ENCODE measurements at regions not wholly inside any gene's neighbourhood (a gene's known extent, or its start where the extent isn't known, plus 50 kb on each side); places are given as distances from the start of the nearest gene placed in this dataset.
"Not testable (repeated sequence)": the region's sequence is repeated elsewhere in the genome, so short reads cannot be mapped to it uniquely, and the experiment has no call there.

- DNase-seq: no peak
Observed at GRCh38 chr6:115873901-115874300, 186.8 kb downstream of the FRK start.

DNA sequence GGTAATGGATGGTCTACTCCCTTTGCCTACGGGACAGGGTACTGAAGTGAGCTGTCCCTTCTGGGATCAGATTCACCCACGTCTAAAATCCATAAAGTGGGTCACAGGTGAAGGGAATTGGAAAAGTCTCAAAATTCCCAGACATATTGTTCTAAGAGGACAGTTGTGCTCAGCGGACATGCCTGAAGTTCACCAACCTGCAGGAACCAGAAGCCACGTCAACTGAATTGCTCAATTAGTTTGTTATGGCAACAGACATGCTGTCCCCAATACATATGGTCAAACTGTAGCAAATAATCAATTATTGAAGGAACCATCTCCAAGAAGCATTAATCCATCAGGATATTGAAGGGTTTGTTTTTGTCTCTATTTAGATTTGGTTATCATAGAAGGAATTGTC, 190.2 kb downstream of the FRK start:
- no peak for DNase-seq

DNA sequence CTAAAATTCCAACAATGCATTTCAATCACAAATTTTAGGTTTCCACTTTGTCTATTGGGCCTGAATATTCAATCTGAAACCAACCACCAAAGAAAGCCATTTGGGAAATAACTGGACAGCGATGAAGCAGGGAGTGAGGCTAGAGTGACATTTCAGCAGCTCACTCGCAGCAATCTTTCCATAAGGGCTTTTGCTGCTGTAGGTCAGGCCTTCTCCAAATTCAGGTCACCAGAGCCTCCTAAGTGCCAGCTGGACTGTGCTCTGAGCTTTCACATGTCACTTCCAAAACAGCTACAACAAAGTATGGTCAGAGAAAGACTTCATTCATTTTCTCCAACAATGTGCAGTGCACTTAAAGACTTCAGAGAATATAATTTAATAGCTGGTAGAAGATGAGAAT, 194.8 kb downstream of the FRK start:
- DNase-seq: no peak

GRCh38 chr6:115863211-115863610, 197.5 kb downstream of the FRK start:
- no peak for DNase-seq

- DNase-seq: not testable (repeated sequence)
Observed at GRCh38 chr6:115861658-115862057, 199.0 kb downstream of the FRK start.

- DNase-seq: not testable (repeated sequence)
Observed at GRCh38 chr6:115859577-115859976, 201.1 kb downstream of the FRK start.

- DNase-seq: no peak
Observed at GRCh38 chr6:115854866-115855665, 205.6 kb downstream of the FRK start.

GRCh38 chr6:115847671-115848070, 213.0 kb downstream of the FRK start:
- DNase-seq: no peak

DNA sequence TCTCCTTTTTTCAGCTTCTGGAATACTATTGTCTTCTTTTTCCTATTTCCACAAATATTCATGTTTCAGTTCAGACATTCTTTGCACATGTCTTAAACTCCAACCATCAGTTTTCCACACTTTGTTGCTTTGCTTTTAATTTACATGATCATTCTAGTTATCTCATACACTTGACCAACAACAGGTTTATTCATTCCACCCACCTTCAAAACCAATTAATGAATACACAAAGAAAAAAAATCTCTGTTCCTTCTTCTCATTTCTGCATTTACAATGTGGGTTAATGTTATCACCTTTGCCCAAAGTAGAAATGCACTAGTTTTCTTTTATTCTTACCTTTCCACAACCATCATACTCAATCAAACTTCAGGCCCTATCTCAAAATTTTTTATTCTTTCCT, 216.7 kb downstream of the FRK start:
- no peak for DNase-seq

GRCh38 chr6:115842338-115842737, 218.4 kb downstream of the FRK start:
- DNase-seq: no peak

- DNase-seq: no peak
Observed at GRCh38 chr6:115839583-115840181, 221.0 kb downstream of the FRK start.

- no peak for DNase-seq
Observed at GRCh38 chr6:115838763-115839401, 221.8 kb downstream of the FRK start.

DNA sequence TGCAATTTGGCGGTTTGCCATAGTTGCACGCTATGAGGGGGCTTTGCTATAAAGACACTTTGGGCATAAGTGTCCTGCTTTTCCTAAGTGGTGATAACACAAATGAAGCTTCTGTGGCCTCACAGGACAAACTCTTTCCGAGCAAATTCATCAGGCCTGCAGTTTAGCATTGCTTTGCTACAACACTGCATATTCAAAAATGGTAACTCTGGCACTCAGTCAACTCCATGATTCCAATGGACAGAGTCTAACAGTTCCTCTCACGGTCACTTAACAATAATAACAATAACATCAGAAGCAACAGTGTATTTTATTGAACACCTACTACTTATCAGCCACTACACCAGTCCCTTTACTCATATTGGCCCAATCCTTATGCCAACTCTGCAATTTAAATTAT, 222.5 kb downstream of the FRK start:
- DNase-seq: no peak

DNA sequence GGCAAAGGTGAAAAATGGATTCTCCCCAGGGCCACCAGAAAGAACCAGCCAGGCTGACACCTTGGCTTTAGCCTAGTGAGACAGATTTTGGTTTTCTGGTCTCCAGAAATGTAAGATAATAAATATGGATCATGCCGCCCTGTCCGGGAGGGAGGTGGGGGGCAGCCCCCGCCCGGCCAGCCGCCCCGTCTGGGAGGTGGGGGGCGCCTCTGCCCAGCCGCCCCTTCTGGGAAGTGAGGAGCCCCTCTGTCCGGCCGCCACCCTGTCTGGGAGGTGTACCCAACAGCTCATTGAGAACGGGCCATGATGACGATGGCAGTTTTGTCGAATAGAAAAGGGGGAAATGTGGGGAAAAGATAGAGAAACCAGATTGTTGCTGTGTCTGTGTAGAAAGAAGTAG, 224.3 kb downstream of the FRK start:
- not testable (repeated sequence) for DNase-seq

- no peak for DNase-seq
Observed at GRCh38 chr6:115835314-115835713, 225.4 kb downstream of the FRK start.

GRCh38 chr6:115834542-115834941, 226.1 kb downstream of the FRK start:
- DNase-seq: not testable (repeated sequence)

DNA sequence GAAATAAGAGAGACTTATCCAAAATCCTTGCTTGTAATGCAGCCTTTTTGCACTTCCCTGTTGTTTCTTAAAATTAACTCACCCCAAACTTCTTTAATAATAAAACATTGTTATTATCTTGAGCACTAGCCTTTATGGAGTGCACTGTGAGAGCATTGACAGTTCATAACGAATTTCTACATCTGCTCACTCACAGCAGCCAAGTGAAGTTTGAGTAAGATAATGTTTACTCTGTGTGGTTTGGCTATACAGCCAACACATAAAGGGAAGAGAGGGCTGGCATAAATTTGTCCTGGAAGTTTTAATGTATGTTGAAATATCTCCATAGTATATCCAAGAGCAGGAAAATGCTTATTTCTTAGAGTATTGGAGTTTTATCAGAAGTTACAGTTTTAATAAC, 227.9 kb downstream of the FRK start:
- no peak for DNase-seq

DNA sequence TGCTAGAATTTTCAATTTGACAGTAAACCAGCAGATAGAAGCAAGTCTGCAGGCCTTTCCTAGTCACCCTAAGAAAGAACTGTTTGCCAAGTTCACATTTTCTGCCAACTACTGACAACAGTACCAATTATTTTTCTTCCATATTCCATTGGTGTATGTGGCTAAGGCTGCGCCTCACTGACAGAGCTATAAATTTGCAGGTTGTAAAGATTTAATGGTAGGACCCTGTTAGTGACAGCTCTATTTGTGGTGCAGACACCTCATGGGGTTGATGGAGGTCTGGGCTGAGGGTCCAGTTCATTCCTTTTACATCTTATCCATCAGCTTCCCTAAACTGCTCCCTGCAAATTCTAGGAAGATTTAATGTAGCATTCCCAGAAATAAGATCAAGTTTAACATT, 228.5 kb downstream of the FRK start:
- no peak for DNase-seq

DNA sequence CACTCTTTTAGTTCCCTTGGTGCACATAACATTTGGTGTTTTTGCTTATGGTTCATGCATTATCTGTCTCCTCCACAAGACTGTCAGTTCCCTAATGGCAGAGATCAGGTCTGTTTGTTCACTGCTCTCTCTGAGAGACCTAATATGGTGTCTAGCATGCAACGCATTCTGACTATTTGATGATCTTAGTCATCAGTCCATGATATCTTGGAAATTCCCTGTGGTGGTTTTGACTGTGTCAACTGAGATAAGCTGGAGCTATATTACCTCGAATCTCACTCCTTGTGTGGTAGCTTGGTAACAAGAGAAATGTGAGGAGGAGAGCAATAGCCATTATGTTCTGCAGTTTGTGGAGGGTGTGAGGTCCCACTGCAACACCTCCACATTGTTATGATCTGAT, 229.8 kb downstream of the FRK start:
- DNase-seq: no peak

- no peak for DNase-seq
Observed at GRCh38 chr6:115821798-115822197, 238.9 kb downstream of the FRK start.

GRCh38 chr6:115819506-115819905, 241.2 kb downstream of the FRK start:
- DNase-seq: no peak

DNA sequence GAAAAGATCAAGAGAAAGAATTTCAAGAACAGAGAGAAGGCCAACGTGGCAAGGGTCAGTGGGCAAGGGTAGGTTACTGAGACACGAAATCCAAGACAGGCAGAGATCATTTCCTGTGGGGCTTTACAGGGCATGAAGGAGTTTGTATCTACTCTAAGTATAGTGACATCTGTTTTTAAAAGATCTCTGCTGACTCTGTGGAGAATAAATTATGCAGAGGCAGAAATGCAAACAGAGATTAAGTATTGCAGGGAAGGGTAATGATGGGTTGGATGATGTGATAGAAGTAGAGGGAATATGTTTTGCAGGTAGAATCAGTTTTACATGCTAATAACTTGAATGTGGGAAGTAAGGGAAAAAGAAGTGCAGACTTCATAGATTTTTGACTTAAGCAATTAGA, 243.5 kb downstream of the FRK start:
- no peak for DNase-seq

- no peak for DNase-seq
Observed at GRCh38 chr6:115814907-115815306, 245.8 kb downstream of the FRK start.

- no peak for DNase-seq
Observed at GRCh38 chr6:115811541-115811940, 249.2 kb downstream of the FRK start.

Measured in CD4-positive, alpha-beta T cell treated with Interleukin-21 for 1 hour (primary cell).